GM12891 (cell line): ENCODE measurements at regions not wholly inside any gene's neighbourhood (a gene's known extent, or its start where the extent isn't known, plus 50 kb on each side); places are given as distances from the start of the nearest gene placed in this dataset.

Source experiments
- PAX5 ChIP-seq: IDR thresholded peaks from 2 replicates; pipeline ENCODE4 v1.6.1; 2011; ENCODE audit warnings: low read length, moderate library complexity, mild to moderate bottlenecking; ENCODE audit not compliant: insufficient read depth, severe bottlenecking
- POLR2A ChIP-seq: IDR thresholded peaks from 2 replicates; pipeline ENCODE4 v1.6.1; 2011; ENCODE audit warnings: low read depth, low read length, control low read depth

GRCh38 chr7:98479318-98479717, 78.4 kb upstream of the BAIAP2L1 start:
- TF ChIP-seq PAX5 (no peak), POLR2A (no peak)
